GM18909 (cell line): ENCODE measurements at regions not wholly inside any gene's neighbourhood (a gene's known extent, or its start where the extent isn't known, plus 50 kb on each side); places are given as distances from the start of the nearest gene placed in this dataset.

Experiments
- ATAC-seq: cut with Tn5 transposase; IDR thresholded peaks from one replicate; pipeline ENCODE4 v1.9.1; 2021; ENCODE audit warnings: mild to moderate bottlenecking; ENCODE audit not compliant: unreplicated experiment, poor library complexity

DNA sequence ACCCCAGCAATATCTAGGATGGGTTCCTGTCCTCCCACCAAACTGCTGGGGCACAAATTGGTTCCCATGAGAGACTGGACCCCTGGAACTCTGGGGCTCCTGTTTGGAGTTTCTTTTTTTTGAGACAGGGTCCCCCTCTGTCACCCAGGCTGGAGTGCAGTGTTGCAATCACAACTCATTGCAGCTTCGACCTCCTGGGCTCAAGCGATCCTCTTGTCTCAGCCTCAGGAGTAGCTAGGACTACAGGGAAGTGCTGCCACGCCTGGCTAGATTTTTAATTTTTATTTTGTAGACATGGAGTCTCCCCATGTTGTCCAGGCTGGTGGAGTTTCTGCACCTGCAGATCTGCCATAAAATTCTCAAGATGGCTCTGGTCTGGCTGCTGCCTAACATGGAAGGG is 56.3 kb upstream of the BRD7 start:
- no peak for ATAC-seq

DNA sequence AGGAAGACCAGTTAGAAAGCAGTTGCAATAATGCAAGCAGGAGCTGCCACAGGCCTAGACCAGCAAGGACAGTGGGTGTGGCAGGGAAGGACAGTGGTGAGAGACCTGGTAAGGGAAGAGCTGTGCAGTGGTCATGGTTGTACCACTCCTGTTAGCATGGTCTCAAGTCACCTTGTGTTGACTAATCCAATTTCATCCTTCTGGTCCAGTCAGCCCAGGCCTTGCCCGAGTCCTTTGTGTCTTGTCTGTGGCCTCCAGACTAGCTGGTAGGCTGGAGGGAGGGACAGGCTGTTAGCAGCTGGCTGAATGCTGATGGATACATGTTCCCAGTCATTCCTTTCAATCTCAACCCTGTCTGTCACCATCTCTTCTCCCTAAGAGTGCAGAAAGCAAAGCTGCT is 54.1 kb upstream of the BRD7 start:
- ATAC-seq, result no peak

DNA sequence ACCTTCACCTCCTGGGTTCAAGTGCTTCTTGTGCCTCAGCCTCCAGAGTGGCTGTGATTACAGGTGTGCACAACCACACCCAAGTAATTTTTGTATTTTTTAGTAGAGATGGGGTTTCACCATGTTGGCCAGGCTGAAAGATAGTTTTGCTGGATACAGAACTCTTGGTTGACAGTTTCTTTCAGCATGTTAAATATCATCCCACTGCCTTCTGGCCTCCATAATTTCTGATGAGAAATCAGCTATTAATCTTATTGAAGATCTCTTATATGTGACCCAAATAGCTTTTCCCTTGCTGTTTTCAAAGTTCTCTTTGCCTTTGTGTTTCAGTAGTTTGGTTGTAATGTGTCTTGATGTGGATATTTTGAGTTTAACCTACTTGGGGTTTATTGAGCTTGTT is 50.3 kb upstream of the BRD7 start:
- no peak for ATAC-seq
